ENCODE measurements at regions not wholly inside any gene's neighbourhood (a gene's known extent, or its start where the extent isn't known, plus 50 kb on each side); places are given as distances from the start of the nearest gene placed in this dataset.

GRCh38 chr5:153321478-153321877, 169.0 kb upstream of the GRIA1 start:
- no peak for TF ChIP-seq CTCF (IDR thresholded peaks at IDR 0.05; ENCODE audit: borderline replicate concordance, extremely low read depth, low read length, poor library complexity, severe bottlenecking)
- no peak for TF ChIP-seq EZH2 (IDR thresholded peaks at IDR 0.05; ENCODE audit: borderline replicate concordance, low read depth, low read length, severe bottlenecking)

Data from DND-41 (cell line).